ENCODE measurements at regions not wholly inside any gene's neighbourhood (a gene's known extent, or its start where the extent isn't known, plus 50 kb on each side); places are given as distances from the start of the nearest gene placed in this dataset.

DNA sequence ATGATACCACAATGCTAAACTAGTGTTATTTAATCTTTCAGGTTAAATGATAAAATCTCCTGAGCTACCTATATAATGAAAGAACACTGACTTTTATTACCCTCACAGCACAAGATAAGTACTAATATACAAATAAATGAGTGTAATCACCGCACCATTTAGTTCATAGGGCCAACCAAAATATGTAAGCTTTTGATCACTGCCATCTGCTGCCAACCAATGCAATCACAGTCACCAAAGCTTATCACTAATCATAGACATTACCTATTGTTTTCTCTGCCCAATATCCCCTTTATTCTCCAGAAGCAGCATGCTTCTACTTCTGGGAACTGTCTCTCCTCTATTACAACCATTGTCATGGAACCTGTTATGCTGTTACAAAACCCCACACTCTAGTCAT lies 151.6 kb upstream of the LRATD1 start:
- TF ChIP-seq CTCF (IDR thresholded peaks at IDR 0.05) (no peak), EZH2phosphoT487 (IDR thresholded peaks at IDR 0.05) (no peak), EZH2 (IDR thresholded peaks at IDR 0.05) (no peak)
